Astrocyte (in vitro differentiated cells and primary cell): ENCODE measurements at regions not wholly inside any gene's neighbourhood (a gene's known extent, or its start where the extent isn't known, plus 50 kb on each side); places are given as distances from the start of the nearest gene placed in this dataset.
"Not testable (repeated sequence)": the region's sequence is repeated elsewhere in the genome, so short reads cannot be mapped to it uniquely, and the experiment has no call there.

Source experiments
- EZH2 ChIP-seq: IDR thresholded peaks from 2 replicates; pipeline ENCODE4 v1.6.1; 2012; ENCODE audit warnings: mild to moderate bottlenecking, low read length, inconsistent platforms; ENCODE audit not compliant: insufficient read depth
- TF ChIP-seq, protein P1 (sequence below): IDR thresholded peaks from 2 replicates; pipeline ENCODE4 v1.5.1; 2011; ENCODE audit warnings: low read depth, mild to moderate bottlenecking, inconsistent platforms, low read length, moderate library complexity; ENCODE audit not compliant: insufficient read depth

DNA sequence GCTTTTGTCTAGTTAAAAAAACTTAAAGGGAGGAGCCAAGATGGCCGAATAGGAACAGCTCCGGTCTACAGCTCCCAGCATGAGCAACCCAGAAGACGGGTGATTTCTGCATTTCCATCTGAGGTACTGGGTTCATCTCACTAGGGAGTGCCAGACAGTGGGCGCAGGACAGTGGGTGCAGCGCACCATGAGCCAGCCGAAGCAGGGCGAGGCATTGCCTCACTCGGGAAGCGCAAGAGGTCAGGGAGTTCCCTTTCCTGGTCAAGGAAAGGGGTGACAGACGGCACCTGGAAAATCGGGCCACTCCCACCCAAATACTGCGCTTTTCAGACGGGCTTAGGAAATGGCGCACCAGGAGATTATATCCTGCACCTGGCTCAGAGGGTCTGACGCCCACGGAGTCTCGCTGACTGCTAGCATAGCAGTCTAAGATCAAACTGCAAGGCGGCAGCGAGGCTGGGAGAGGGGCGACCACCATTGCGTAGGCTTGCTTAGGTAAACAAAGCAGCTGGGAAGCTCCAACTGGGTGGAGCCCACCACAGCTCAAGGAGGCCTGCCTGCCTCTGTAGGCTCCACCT is 152.4 kb upstream of the KCNQ5 start:
- TF ChIP-seq, protein P1, sequence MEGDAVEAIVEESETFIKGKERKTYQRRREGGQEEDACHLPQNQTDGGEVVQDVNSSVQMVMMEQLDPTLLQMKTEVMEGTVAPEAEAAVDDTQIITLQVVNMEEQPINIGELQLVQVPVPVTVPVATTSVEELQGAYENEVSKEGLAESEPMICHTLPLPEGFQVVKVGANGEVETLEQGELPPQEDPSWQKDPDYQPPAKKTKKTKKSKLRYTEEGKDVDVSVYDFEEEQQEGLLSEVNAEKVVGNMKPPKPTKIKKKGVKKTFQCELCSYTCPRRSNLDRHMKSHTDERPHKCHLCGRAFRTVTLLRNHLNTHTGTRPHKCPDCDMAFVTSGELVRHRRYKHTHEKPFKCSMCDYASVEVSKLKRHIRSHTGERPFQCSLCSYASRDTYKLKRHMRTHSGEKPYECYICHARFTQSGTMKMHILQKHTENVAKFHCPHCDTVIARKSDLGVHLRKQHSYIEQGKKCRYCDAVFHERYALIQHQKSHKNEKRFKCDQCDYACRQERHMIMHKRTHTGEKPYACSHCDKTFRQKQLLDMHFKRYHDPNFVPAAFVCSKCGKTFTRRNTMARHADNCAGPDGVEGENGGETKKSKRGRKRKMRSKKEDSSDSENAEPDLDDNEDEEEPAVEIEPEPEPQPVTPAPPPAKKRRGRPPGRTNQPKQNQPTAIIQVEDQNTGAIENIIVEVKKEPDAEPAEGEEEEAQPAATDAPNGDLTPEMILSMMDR: not testable (repeated sequence)
- not testable (repeated sequence) for TF ChIP-seq EZH2
